ENCODE measurements at regions not wholly inside any gene's neighbourhood (a gene's known extent, or its start where the extent isn't known, plus 50 kb on each side); places are given as distances from the start of the nearest gene placed in this dataset.

DNA sequence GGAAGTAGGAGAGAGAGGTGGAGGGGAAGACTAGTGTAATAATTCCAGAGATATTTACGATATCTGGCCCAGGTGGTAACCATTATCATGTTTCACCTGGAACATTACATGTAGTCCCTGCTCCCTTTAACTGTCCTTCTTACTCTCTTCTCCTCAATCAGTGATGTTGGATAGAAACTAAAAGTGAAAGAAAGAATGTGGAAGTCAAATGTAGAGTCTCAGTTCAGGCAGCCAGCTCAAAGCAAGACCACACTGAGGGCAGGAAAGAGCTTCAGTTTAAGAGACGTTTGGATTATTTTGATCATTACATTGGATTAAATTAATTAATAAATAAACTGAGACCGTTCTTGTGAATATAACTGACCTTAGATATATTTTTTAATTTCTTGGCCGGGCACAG lies 594.4 kb downstream of the FLRT2 start:
- Histone ChIP-seq H3K9me3 (ENCODE audit: control insufficient read depth in 4 of 4, low read length in 3 of 4) (no peaks in the 10 kb centered on the region), H3K4me3 (ENCODE audit: low read depth in 1 of 3, low read length in 3 of 3) (no peak overlapping the region), H3K27me3 (ENCODE audit: control insufficient read depth in 4 of 4, insufficient read depth in 4 of 4, low read length in 3 of 4) (no peaks in the 10 kb centered on the region), H3K9ac (ENCODE audit: low read depth in 1 of 2, low read length in 2 of 2) (no peak overlapping the region), H3K27ac (ENCODE audit: low read depth in 1 of 2, low read length in 2 of 2) (no peak overlapping the region), H3K36me3 (ENCODE audit: control insufficient read depth in 4 of 4, insufficient read depth in 3 of 4, low read depth in 1 of 4, low read length in 3 of 4) (no peaks in the 10 kb centered on the region), H3K4me1 (ENCODE audit: control insufficient read depth in 4 of 4, insufficient read depth in 4 of 4, low read length in 3 of 4) (no peaks in the 10 kb centered on the region)
- TF ChIP-seq HNF4A (conservative IDR thresholded peaks at IDR 0.05) (no peak), JUND (IDR thresholded peaks at IDR 0.05) (no peak), FOXA1 (IDR thresholded peaks at IDR 0.05) (no peak), ZBTB33 (IDR thresholded peaks at IDR 0.05) (no peak), FOXA2 (IDR thresholded peaks at IDR 0.05) (no peak), RXRA (IDR thresholded peaks at IDR 0.05) (no peak), GABPA (IDR thresholded peaks at IDR 0.05 in 1 of 2, conservative IDR thresholded peaks at IDR 0.05 in 1 of 2) (no peak), SP1 (IDR thresholded peaks at IDR 0.05) (no peak), MAX (IDR thresholded peaks at IDR 0.05) (no peak), TAF1 (conservative IDR thresholded peaks at IDR 0.05) (no peak), HNF4G (IDR thresholded peaks at IDR 0.05) (no peak), YY1 (IDR thresholded peaks at IDR 0.05) (no peak), EGR1 (IDR thresholded peaks at IDR 0.05; ENCODE audit: low read depth in 2 of 2) (no peak), RAD21 (IDR thresholded peaks at IDR 0.05) (no peak)
- TF ChIP-seq, protein P1, sequence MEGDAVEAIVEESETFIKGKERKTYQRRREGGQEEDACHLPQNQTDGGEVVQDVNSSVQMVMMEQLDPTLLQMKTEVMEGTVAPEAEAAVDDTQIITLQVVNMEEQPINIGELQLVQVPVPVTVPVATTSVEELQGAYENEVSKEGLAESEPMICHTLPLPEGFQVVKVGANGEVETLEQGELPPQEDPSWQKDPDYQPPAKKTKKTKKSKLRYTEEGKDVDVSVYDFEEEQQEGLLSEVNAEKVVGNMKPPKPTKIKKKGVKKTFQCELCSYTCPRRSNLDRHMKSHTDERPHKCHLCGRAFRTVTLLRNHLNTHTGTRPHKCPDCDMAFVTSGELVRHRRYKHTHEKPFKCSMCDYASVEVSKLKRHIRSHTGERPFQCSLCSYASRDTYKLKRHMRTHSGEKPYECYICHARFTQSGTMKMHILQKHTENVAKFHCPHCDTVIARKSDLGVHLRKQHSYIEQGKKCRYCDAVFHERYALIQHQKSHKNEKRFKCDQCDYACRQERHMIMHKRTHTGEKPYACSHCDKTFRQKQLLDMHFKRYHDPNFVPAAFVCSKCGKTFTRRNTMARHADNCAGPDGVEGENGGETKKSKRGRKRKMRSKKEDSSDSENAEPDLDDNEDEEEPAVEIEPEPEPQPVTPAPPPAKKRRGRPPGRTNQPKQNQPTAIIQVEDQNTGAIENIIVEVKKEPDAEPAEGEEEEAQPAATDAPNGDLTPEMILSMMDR (IDR thresholded peaks at IDR 0.05; ENCODE audit: low read depth, low read length, missing input control) = no peak
- TF ChIP-seq, protein P2, sequence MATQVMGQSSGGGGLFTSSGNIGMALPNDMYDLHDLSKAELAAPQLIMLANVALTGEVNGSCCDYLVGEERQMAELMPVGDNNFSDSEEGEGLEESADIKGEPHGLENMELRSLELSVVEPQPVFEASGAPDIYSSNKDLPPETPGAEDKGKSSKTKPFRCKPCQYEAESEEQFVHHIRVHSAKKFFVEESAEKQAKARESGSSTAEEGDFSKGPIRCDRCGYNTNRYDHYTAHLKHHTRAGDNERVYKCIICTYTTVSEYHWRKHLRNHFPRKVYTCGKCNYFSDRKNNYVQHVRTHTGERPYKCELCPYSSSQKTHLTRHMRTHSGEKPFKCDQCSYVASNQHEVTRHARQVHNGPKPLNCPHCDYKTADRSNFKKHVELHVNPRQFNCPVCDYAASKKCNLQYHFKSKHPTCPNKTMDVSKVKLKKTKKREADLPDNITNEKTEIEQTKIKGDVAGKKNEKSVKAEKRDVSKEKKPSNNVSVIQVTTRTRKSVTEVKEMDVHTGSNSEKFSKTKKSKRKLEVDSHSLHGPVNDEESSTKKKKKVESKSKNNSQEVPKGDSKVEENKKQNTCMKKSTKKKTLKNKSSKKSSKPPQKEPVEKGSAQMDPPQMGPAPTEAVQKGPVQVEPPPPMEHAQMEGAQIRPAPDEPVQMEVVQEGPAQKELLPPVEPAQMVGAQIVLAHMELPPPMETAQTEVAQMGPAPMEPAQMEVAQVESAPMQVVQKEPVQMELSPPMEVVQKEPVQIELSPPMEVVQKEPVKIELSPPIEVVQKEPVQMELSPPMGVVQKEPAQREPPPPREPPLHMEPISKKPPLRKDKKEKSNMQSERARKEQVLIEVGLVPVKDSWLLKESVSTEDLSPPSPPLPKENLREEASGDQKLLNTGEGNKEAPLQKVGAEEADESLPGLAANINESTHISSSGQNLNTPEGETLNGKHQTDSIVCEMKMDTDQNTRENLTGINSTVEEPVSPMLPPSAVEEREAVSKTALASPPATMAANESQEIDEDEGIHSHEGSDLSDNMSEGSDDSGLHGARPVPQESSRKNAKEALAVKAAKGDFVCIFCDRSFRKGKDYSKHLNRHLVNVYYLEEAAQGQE (IDR thresholded peaks at IDR 0.05) = no peak
- TF ChIP-seq, protein P3, sequence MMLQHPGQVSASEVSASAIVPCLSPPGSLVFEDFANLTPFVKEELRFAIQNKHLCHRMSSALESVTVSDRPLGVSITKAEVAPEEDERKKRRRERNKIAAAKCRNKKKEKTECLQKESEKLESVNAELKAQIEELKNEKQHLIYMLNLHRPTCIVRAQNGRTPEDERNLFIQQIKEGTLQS (IDR thresholded peaks at IDR 0.05) = no peak
- 80% methylated on average over 4 of the region's 4 CpGs for WGBS
- DNase-seq (ENCODE audit: low spot score) = no peak

DNA sequence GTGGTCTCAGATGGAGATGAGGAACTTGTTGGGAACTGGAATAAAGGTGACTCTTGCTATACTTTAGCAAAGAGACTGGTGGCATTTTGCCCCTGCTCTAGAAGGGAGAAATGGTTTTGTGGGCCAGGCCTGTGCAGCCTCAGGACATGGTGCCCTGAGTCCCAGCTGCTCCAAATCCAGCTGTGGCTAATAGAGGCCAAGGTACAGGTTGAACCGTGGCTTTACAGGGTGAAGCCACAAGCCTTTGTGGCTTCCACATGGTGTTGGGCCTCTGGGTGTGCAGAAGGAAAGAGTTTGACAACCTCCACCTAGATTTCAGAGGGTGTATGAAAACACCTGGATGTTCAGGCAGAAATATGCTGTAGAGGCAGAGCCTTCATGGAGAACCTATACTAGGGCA lies 586.0 kb downstream of the FLRT2 start:
- Histone ChIP-seq H3K36me3 (ENCODE audit: control insufficient read depth in 4 of 4, insufficient read depth in 3 of 4, low read depth in 1 of 4, low read length in 3 of 4) (no peaks in the 10 kb centered on the region), H3K27ac (ENCODE audit: low read depth in 1 of 2, low read length in 2 of 2) (no peak overlapping the region), H3K9me3 (ENCODE audit: control insufficient read depth in 4 of 4, low read length in 3 of 4) (no peaks in the 10 kb centered on the region), H3K4me1 (ENCODE audit: control insufficient read depth in 4 of 4, insufficient read depth in 4 of 4, low read length in 3 of 4) (no peaks in the 10 kb centered on the region), H3K9ac (ENCODE audit: low read depth in 1 of 2, low read length in 2 of 2) (no peak overlapping the region), H3K4me3 (ENCODE audit: low read depth in 1 of 3, low read length in 3 of 3) (no peak overlapping the region), H3K27me3 (ENCODE audit: control insufficient read depth in 4 of 4, insufficient read depth in 4 of 4, low read length in 3 of 4) (no peaks in the 10 kb centered on the region)
- no peak for TF ChIP-seq GABPA (IDR thresholded peaks at IDR 0.05 in 1 of 2, conservative IDR thresholded peaks at IDR 0.05 in 1 of 2)
- TF ChIP-seq YY1 (IDR thresholded peaks at IDR 0.05) = no peak
- TF ChIP-seq RXRA (IDR thresholded peaks at IDR 0.05) = no peak
- no peak for TF ChIP-seq FOXA1 (IDR thresholded peaks at IDR 0.05)
- TF ChIP-seq, protein P2 (IDR thresholded peaks at IDR 0.05) = no peak
- TF ChIP-seq, protein P1 (IDR thresholded peaks at IDR 0.05; ENCODE audit: low read depth, low read length, missing input control) = no peak
- no peak for TF ChIP-seq MAX (IDR thresholded peaks at IDR 0.05)
- TF ChIP-seq EGR1 (IDR thresholded peaks at IDR 0.05; ENCODE audit: low read depth in 2 of 2) = no peak
- TF ChIP-seq JUND (IDR thresholded peaks at IDR 0.05) = no peak
- no peak for DNase-seq (ENCODE audit: low spot score)
- WGBS = 66% methylated on average over 1 of the region's 1 CpG
